ENCODE measurements at regions not wholly inside any gene's neighbourhood (a gene's known extent, or its start where the extent isn't known, plus 50 kb on each side); places are given as distances from the start of the nearest gene placed in this dataset.

GRCh38 chr9:95816716-95817115 is 58.8 kb upstream of the ERCC6L2 start:
- DNase-seq (ENCODE audit: low read depth, low spot score) (no peak), ATAC-seq (no peak), FAIRE-seq (no peak)
- Histone ChIP-seq H3K9me3 (replicated peaks; ENCODE audit: control insufficient read depth, insufficient read depth, low read length) (no peaks in the 10 kb centered on the region; the same call in 2 of the 3 replicates), H3K4me2 (ENCODE audit: control insufficient read depth, insufficient read depth) (no peak overlapping the region), H3K79me2 (ENCODE audit: control insufficient read depth, insufficient read depth, low read length) (no peaks in the 10 kb centered on the region), H3K27me3 (replicated peaks in 1 of 2; ENCODE audit: control insufficient read depth in 2 of 2, insufficient read depth in 2 of 2, low read length in 1 of 2) (no peaks in the 10 kb centered on the region; a peak in 3 of 4 replicates), H3K9ac (ENCODE audit: control insufficient read depth, insufficient read depth, low read length) (no peak overlapping the region), H2AFZ (ENCODE audit: control insufficient read depth, low read depth, low read length) (no peak overlapping the region), H3K4me1 (ENCODE audit: control insufficient read depth, insufficient read depth, low read length) (no peaks in the 10 kb centered on the region), H3K36me3 (ENCODE audit: control insufficient read depth in 2 of 2, insufficient read depth in 2 of 2, low read length in 1 of 2) (no peaks in the 10 kb centered on the region), H3K4me3 (no peak overlapping the region), H4K20me1 (ENCODE audit: control insufficient read depth, insufficient read depth) (no peaks in the 10 kb centered on the region), H3K27ac (ENCODE audit: control insufficient read depth, insufficient read depth) (no peak overlapping the region)
- BruUV-seq (replicated peaks): no TSS peak
- ChIA-PET SMC1A (ENCODE audit: uncharacterized antibody, unreplicated experiment) (no interaction called here), CTCF (no interaction called here), RAD21 (ENCODE audit: unreplicated experiment) (no interaction called here), POLR2A (no interaction called here)
- 44% methylated on average over 5 of the region's 5 CpGs for WGBS (ENCODE audit: insufficient coverage, insufficient replicate concordance, low lambda C conversion rate, missing lambda C conversion rate)
- in situ Hi-C loops (cut with MboI) (no loop called here), intact Hi-C loops (cut with micrococcal nuclease; ENCODE audit: unreplicated experiment) (no loop called here)
- no peak for TF ChIP-seq MXI1 (IDR thresholded peaks at IDR 0.05; ENCODE audit: low read depth, low read length)
- TF ChIP-seq USF2 (IDR thresholded peaks at IDR 0.05; ENCODE audit: borderline replicate concordance, low read depth, low read length): no peak

GRCh38 chr9:95815961-95816360 is 59.5 kb upstream of the ERCC6L2 start:
- no peaks in the 10 kb centered on the region; the same call in 2 of the 3 replicates for H3K9me3 ChIP-seq (replicated peaks; ENCODE audit: control insufficient read depth, insufficient read depth, low read length)
- ChIA-PET SMC1A (ENCODE audit: uncharacterized antibody, unreplicated experiment) (no interaction called here), POLR2A (no interaction called here), RAD21 (ENCODE audit: unreplicated experiment) (no interaction called here), CTCF (no interaction called here)
- H3K79me2 ChIP-seq (ENCODE audit: control insufficient read depth, insufficient read depth, low read length): no peaks in the 10 kb centered on the region
- no peaks in the 10 kb centered on the region; a peak in 3 of 4 replicates for H3K27me3 ChIP-seq (replicated peaks in 1 of 2; ENCODE audit: control insufficient read depth in 2 of 2, insufficient read depth in 2 of 2, low read length in 1 of 2)
- intact Hi-C loops (cut with micrococcal nuclease; ENCODE audit: unreplicated experiment): no loop called here
- H4K20me1 ChIP-seq (ENCODE audit: control insufficient read depth, insufficient read depth): no peaks in the 10 kb centered on the region
- no TSS peak for BruUV-seq (replicated peaks)
- H3K36me3 ChIP-seq (ENCODE audit: control insufficient read depth in 2 of 2, insufficient read depth in 2 of 2, low read length in 1 of 2): no peaks in the 10 kb centered on the region
- no peaks in the 10 kb centered on the region for H3K4me1 ChIP-seq (ENCODE audit: control insufficient read depth, insufficient read depth, low read length)
- H3K4me2 ChIP-seq (ENCODE audit: control insufficient read depth, insufficient read depth): no peak overlapping the region
- ATAC-seq: no peak
- DNase-seq (ENCODE audit: low read depth, low spot score): no peak
- H3K27ac ChIP-seq (ENCODE audit: control insufficient read depth, insufficient read depth): no peak overlapping the region
- no peak for FAIRE-seq
- TF ChIP-seq MEF2A (IDR thresholded peaks at IDR 0.05; ENCODE audit: insufficient read depth, low read depth, low read length) (no peak), MTA3 (IDR thresholded peaks at IDR 0.05; ENCODE audit: borderline replicate concordance, low read length) (no peak), ASH2L (IDR thresholded peaks at IDR 0.05; ENCODE audit: borderline replicate concordance, low read depth) (no peak), MYC (IDR thresholded peaks at IDR 0.05; ENCODE audit: insufficient read depth, insufficient read length, insufficient replicate concordance, low read length, severe bottlenecking) (no peak), E2F8 (IDR thresholded peaks at IDR 0.05; ENCODE audit: low read depth, partially characterized antibody) (no peak), PAX5 (IDR thresholded peaks at IDR 0.05; ENCODE audit: borderline replicate concordance, low read depth, low read length) (no peak), EGR1 (IDR thresholded peaks at IDR 0.05; ENCODE audit: borderline replicate concordance in 1 of 2, low read depth in 2 of 2, low read length in 2 of 2) (no peak)
- no peak overlapping the region for H3K4me3 ChIP-seq
- no peak overlapping the region for H2AFZ ChIP-seq (ENCODE audit: control insufficient read depth, low read depth, low read length)
- no peak overlapping the region for H3K9ac ChIP-seq (ENCODE audit: control insufficient read depth, insufficient read depth, low read length)
- WGBS (ENCODE audit: insufficient coverage, insufficient replicate concordance, low lambda C conversion rate, missing lambda C conversion rate): 87% methylated on average over 17 of the region's 17 CpGs
- in situ Hi-C loops (cut with MboI): no loop called here
